ENCODE measurements at regions not wholly inside any gene's neighbourhood (a gene's known extent, or its start where the extent isn't known, plus 50 kb on each side); places are given as distances from the start of the nearest gene placed in this dataset.
A peak's percentile ranks its signal among the peaks of the same experiment; 100 is the strongest.

DNA sequence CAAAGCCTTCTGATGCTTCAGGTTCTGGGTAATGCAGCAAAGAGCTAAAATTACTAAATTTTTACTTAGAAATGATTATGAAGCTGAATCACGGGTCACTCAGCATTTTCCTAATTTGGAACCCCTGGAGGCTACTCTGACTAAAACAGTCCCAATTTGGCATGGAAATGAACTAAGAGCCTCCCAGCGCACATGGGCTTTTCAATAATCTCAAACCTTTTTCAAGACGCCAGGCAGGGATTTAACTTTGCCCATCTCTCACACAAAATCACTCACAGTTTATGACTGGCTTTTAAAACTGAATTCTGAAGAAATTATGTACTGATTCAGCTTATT, 68.3 kb downstream of the LLPH start:
- Histone ChIP-seq H3K4me2 (ENCODE audit: insufficient read depth, low read length) (no peak overlapping the region), H3K27ac (ENCODE audit: insufficient read depth, low read depth, low read length) (no peak overlapping the region), H3K4me1 (ENCODE audit: control insufficient read depth, extremely low read depth, insufficient read depth, low read length) (peaks cover 10% of the 10 kb centered on the region), H3K9ac (replicated peaks; ENCODE audit: extremely low read depth, insufficient read depth, low read length) (no peak overlapping the region), H3K36me3 (ENCODE audit: control insufficient read depth in 2 of 2, extremely low read depth in 1 of 2, insufficient read depth in 2 of 2, low read length in 2 of 2) (no peaks in the 10 kb centered on the region), H4K20me1 (replicated peaks; ENCODE audit: control insufficient read depth, extremely low read depth, insufficient read depth, low read length) (no peaks in the 10 kb centered on the region), H3K9me3 (replicated peaks; ENCODE audit: control insufficient read depth, insufficient read depth, low read length) (no peaks in the 10 kb centered on the region), H3K79me2 (ENCODE audit: control insufficient read depth, insufficient read depth, low read length) (no peaks in the 10 kb centered on the region), H2AFZ (ENCODE audit: low read depth, low read length) (peak overlapping the region; percentile 58), H3K9me1 (replicated peaks; ENCODE audit: control insufficient read depth, extremely low read depth, insufficient read depth, low read length) (no peaks in the 10 kb centered on the region), H3K27me3 (ENCODE audit: control insufficient read depth in 2 of 2, insufficient read depth in 2 of 2, low read length in 2 of 2) (peaks cover 2 to 6% of the 10 kb centered on the region in 2 experiments), H3K4me3 (replicated peaks in 1 of 3; ENCODE audit: insufficient read depth in 1 of 3, low read depth in 1 of 3, low read length in 3 of 3) (no peak overlapping the region)
- no peak for FAIRE-seq
- intact Hi-C loops (cut with micrococcal nuclease) (no loop called here), dilution Hi-C loops (cut with MboI; ENCODE audit: extremely low pct_ligation_motif_present, low sequenced_read_pairs) (no loop called here)
- DNase-seq (ENCODE audit: low read depth, low spot score) = no peak
- POLR2A ChIA-PET = no interaction called here
- TF ChIP-seq MYC (IDR thresholded peaks at IDR 0.05; ENCODE audit: low read depth, low read length) = no peak
- TF ChIP-seq, protein P1, sequence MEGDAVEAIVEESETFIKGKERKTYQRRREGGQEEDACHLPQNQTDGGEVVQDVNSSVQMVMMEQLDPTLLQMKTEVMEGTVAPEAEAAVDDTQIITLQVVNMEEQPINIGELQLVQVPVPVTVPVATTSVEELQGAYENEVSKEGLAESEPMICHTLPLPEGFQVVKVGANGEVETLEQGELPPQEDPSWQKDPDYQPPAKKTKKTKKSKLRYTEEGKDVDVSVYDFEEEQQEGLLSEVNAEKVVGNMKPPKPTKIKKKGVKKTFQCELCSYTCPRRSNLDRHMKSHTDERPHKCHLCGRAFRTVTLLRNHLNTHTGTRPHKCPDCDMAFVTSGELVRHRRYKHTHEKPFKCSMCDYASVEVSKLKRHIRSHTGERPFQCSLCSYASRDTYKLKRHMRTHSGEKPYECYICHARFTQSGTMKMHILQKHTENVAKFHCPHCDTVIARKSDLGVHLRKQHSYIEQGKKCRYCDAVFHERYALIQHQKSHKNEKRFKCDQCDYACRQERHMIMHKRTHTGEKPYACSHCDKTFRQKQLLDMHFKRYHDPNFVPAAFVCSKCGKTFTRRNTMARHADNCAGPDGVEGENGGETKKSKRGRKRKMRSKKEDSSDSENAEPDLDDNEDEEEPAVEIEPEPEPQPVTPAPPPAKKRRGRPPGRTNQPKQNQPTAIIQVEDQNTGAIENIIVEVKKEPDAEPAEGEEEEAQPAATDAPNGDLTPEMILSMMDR (IDR thresholded peaks at IDR 0.05; ENCODE audit: extremely low read depth in 1 of 2, insufficient read depth in 1 of 2, low read depth in 1 of 2, low read length in 2 of 2) = no peak
- no peak for TF ChIP-seq JUN (IDR thresholded peaks at IDR 0.05; ENCODE audit: borderline replicate concordance, insufficient read depth, insufficient read length, low read depth)
- no peak for TF ChIP-seq FOS (IDR thresholded peaks at IDR 0.05; ENCODE audit: borderline replicate concordance, insufficient read depth, low read length)
- no peak for TF ChIP-seq MAX (IDR thresholded peaks at IDR 0.05; ENCODE audit: insufficient read depth, insufficient read length)
- TF ChIP-seq POLR2AphosphoS5 (IDR thresholded peaks at IDR 0.05; ENCODE audit: insufficient read depth, low read depth, low read length) = no peak
- no peak for TF ChIP-seq GATA2 (IDR thresholded peaks at IDR 0.05; ENCODE audit: insufficient read depth, insufficient read length, low read depth, low read length)
- TF ChIP-seq EZH2 (IDR thresholded peaks at IDR 0.05; ENCODE audit: borderline replicate concordance, low read depth, low read length, severe bottlenecking) = no peak
- TF ChIP-seq POLR2A (IDR thresholded peaks at IDR 0.05; ENCODE audit: low read depth, low read length) = no peak
- CTCF ChIA-PET = interaction anchor here (0.9 to 1.8 kb wide), 4 partner anchors 13 to 363 kb away, joined by 3 to 5 read pairs (median 3); no protein-coding TSS in a partner anchor
- no TSS peak for BruUV-seq (replicated peaks)
